GM19099 (cell line): ENCODE measurements at regions not wholly inside any gene's neighbourhood (a gene's known extent, or its start where the extent isn't known, plus 50 kb on each side); places are given as distances from the start of the nearest gene placed in this dataset.

Source experiments
- POLR2A ChIP-seq: IDR thresholded peaks from 3 replicates; pipeline ENCODE4 v1.6.1; 2011; ENCODE audit warnings: low read depth; ENCODE audit not compliant: insufficient read length; ENCODE audit errors: extremely low read depth

DNA sequence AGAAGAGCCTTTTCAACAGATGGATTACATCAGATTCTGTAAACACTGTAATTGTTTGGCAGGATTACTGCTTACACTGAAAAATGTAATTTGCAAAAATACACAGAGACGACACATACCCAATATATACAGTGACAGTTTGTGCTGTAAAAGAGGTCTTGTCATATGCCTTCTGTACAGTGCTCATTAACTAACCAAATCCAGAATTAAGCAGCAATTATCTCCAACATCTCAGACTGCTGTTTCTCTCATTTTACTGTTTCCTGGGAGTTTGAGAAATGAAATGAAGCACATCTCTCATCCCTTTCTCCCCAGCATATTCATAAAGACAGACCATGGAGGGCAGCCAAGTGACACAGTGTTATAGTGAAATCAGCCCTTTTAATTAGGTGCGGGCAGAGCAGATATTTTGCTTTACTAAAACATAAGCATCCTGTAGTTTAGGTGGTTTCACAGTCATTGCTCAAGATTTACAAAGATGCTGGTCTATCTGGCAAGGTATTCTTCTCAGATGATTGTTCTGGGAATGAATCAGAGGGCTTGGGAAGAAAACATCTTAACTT lies 618.4 kb upstream of the USP24 start:
- no peak for TF ChIP-seq POLR2A

- no peak for TF ChIP-seq POLR2A
These were observed 616.6 kb upstream of the USP24 start for GRCh38 chr1:55831759-55832158.

DNA sequence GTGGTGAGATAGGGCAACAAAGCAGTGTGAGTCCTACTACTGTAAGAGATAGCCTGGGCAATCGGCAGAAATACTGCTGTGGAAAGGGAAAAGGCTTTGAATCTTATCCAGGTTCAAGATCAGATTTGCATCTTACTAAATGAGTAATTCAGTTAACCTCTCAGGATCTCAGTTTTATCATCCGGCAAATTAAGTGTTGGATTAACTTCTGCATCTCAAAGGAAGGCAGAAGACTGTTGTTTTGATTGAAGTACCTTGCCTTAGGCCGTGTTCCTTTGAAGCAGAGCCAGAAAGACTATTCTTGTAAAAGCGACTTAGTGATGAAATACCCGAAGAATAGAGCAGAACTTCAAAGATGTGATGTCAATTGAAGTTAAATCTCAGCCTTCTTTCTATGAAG lies 612.9 kb upstream of the USP24 start:
- no peak for TF ChIP-seq POLR2A

GRCh38 chr1:55827350-55827749 lies 612.2 kb upstream of the USP24 start:
- TF ChIP-seq POLR2A = no peak

- TF ChIP-seq POLR2A = no peak
These were observed 611.4 kb upstream of the USP24 start for GRCh38 chr1:55826381-55827080.

DNA sequence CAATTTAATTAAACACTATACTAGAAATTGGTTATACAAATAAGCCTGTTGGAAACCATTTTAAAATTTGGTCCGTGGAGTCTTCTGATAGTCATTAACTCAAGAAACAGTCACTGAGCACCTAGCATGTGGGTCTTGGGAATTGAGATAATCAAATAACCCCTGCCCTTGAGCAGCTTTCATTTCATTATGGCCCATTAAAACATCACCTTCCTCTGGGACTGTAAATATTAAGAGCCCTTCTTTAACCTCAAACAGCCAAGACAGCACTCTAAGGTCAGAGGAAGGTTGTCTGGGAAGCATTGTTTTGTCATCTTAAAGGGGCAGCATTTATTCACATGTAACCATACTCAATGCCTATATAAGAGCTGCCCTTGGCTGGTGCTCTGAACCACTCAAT lies 610.3 kb upstream of the USP24 start:
- no peak for TF ChIP-seq POLR2A

DNA sequence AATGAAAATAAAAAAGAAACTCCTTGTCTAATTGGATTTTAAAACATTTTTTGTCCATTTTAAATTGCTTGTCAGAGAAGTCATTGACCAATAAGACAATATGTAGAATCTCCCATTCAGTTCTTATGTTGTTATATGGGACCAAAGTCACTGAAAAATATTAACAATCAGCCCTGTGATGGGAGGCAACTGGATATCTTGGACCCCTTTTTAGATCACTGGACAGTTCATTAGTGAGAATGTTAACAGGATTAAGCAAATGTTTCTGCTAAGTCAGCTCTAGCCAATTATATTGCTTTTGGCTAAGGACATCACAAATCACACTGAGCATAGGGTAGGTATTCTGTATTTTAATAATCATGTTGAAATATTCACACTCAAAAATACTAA lies 609.1 kb upstream of the USP24 start:
- no peak for TF ChIP-seq POLR2A

- TF ChIP-seq POLR2A = no peak
These were observed 608.5 kb upstream of the USP24 start for GRCh38 chr1:55823541-55824250.

- no peak for TF ChIP-seq POLR2A
These were observed 607.7 kb upstream of the USP24 start for GRCh38 chr1:55822891-55823290.

DNA sequence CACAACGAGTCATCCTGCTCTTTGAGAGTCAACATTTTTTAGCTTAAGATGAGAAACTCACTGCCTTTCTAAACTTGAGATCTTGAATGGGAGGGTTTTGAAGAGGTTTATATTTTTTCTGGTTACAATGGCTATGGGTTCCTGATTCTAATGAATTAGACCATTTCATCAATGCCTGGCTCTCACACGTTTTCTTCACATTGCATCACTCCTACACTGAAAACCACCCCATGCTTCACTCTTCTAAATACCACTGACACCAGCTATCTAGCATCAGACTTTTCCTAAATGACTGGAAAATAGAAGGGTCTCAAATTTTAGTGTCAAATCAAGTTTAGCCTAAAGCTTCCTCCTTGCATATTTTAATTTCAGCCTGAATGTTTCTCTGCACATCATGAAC lies 606.1 kb upstream of the USP24 start:
- no peak for TF ChIP-seq POLR2A

DNA sequence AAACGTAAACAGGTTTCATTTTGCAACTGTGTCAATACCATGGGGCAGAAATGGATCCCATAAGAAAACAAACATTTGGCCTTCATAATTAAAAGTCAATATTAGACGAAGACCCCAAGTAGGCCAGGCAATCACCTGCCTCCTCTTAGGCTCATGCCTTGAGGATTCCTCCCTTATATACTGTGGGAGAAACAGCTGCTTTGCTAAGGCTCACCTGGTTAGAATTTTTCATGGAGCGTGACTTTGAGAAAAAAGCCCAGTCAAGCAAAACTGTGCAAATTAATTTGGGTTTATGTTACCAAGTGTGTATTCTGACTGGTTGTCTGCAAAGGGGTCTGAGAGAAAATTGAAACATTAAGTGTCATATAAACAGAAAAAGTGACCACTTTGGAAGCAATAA lies 605.3 kb upstream of the USP24 start:
- no peak for TF ChIP-seq POLR2A

DNA sequence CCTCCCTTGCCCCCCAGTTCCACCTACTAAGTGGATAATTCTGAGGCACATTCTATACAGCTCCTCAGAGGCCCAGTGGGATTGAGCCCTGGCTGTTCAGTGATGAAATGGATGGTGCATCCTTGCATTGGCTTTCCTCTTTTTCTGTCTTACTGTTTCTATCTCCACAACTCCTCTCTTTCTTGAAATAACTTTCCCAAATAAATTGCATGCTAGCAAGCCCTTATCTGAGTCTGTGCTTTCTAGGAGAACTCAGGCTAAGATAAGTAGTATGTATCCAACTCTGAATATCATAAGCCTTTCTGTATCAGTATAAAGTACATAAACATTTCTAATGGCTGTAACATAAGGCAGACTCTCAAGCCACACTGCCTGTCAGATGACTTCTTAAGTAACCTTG lies 603.8 kb upstream of the USP24 start:
- TF ChIP-seq POLR2A = no peak

DNA sequence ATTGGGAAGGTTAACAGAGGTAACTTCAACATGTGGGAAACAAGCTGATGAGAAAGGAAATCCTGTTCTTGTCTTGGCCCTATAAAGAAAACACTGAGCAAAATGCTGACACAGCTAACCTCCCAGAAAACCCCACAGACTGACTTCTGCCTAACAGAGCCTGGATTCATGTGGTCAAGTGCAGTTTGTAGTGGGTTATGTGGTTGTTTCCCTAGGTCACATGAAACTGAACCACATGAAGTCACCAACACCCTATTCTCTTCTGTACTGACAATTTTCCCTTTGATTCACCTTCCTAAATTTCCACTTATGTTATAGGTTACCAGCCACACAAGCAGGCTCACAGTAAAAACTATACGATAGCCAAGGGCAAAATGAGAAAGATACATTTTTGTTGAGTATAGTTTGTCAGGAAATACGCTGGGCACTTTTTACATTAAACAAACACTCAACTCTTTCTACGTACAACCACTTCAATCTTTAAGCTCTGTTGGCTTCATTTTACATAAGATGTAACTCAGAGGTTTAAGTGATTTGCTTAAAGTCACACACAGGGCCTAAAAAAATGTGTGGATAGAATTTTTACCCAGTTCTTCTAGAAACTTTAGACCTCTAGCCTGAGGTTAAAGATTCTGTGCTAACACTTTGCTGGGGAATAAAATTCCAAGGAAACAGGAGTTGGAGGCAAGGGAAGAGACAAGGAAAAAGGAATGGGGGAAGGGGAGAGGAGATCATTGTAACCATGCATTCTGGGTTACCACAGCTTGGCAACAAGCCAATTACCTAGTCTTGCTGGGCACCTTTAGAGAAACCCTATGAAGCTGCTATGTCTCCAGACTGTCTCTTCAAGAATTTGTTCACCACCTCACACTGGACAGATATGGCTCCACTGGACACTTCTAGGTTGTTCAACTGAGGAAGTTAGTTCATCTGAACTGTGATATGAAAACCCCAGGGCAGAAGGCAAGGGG lies 601.6 kb upstream of the USP24 start:
- no peak for TF ChIP-seq POLR2A

DNA sequence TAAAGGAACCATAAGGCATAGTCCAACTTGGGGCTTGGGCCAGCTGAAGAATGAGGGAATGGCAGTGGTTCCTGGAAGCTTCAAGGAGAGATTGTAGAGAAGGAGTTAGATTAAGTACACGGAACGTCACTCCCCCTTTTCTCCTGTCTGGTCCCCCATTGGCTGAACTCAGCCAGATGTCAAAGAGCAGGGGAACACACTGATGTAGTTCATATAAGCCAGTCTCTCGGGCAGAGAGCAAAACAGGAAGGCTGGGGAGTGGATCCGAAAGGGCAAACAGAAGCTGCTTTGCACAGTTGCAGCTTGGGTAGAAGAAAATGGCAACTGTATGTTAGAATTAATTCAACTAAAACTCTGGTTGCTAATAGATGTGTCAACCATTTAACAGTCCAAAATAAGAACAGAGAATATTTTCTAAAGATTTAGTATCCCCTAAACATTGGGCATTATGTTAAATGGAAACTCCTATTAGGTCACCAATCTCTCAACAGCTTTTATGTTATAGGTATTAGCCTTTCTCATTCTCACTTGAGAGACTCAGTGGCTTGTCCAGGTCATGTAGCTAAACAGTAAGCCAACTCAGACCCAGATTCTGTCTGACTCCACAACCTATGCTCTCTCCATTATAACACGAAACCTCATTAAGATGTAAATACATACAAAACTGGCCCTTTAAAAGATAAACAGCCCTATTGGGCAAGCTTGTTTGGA lies 600.7 kb upstream of the USP24 start:
- TF ChIP-seq POLR2A = no peak
